Hippocampal formation (tissue), 2 donors: ENCODE measurements at regions not wholly inside any gene's neighbourhood (a gene's known extent, or its start where the extent isn't known, plus 50 kb on each side); places are given as distances from the start of the nearest gene placed in this dataset.
"Not testable (repeated sequence)": the region's sequence is repeated elsewhere in the genome, so short reads cannot be mapped to it uniquely, and the experiment has no call there.

Experiments
- DNase-seq, 2 donors: peaks; one replicate each; lab custom pipeline; 2025; lab: John Stamatoyannopoulos, UW

DNA sequence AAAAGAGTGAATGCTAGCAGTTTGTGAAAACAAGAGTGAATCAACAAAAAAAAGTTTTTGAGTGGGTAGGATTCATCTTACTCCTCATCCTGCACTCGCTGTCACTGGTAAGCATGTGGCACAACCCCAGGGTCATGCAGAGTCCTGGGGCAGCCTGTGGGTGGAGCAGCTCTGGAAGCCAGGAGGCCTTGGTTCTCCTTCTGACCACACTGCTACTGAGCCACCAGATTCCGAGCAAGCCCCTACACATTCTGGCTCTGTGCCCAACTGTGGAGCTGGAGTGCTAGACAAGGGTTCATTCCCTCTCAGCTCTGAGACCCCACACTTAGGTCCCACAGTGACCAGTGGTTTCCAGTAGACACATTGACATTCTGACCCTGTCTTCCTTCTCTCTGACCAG, 670.6 kb downstream of the BCL11A start:
- DNase-seq, result no peak

DNA sequence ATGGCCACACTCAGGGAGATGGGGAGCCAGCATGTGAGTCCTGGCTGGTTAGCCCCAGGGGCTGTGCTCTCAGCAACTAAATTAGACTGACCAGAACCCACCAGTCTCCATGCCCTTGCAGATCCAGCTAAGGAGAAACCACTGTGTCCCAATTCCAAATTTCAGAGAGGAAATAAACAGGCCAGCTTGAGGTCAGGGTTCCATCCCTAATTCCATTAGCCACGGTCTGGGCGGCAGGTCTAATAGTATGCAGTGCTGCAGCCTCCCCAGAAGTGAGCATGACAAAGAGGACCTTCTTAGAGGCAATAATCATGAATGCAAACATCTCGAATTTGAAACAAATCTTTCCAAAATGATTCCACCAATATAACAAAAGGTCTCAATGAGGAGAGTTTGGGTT, 671.2 kb downstream of the BCL11A start:
- DNase-seq, result no peak

DNA sequence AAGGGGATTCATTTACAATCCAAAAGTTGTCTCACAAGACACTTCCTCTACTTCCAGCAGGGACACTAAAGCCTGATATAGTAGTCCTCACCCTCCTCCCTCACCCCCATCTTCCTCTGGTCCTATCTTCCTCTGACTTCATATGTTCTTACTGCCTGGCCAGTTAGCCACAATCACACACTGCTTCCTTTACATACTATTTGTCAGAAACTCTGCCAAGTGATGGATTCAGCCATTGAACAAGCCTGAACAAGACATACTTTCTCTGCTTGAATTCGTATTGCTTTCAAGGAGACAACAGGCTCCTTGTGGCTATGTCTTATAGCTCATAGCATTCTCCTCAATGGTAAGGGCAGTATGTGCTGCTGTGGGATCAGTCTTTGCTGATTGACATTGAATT, 672.2 kb downstream of the BCL11A start:
- DNase-seq, result no peak

DNA sequence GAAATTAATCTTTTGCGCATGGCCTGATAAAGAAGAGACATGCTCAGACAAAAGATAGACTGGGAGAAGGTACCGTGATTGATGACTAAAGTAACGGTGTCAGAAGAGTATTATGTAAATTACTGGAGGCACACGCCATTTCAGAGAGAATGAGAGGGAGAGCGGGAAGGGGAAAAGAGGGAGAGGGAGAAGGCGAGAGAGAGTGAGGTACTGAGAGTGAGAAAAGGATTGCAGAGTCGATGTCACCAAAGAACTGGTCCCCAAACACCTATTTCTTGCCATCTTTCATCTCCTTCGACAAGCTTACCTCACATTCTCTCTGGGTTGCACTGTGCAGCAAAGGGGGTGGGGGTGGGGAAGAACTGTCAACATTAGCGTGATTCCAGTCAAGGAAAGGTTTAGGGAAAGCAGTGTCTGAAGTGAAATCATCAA, 673.7 kb downstream of the BCL11A start:
- no peak for DNase-seq

DNA sequence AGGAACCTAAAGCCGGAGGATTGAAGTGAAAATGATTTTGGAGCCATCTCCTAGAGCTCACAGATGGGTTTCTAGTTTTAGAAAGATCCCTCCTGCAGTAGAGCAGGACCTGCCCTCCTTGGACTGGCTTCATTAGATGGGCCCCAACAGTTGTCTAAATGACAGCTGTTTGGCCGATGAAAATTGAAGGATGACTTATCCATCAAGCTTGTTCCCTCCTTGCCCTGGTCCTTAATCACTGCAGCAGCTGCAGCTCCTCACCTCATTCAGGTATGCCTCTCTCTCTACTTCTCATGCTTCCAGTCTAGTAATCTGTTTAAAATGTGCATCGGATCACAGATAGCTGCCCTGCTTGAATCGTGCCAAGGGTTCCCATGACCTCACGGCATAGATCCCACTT, 677.6 kb downstream of the BCL11A start:
- no peak for DNase-seq

DNA sequence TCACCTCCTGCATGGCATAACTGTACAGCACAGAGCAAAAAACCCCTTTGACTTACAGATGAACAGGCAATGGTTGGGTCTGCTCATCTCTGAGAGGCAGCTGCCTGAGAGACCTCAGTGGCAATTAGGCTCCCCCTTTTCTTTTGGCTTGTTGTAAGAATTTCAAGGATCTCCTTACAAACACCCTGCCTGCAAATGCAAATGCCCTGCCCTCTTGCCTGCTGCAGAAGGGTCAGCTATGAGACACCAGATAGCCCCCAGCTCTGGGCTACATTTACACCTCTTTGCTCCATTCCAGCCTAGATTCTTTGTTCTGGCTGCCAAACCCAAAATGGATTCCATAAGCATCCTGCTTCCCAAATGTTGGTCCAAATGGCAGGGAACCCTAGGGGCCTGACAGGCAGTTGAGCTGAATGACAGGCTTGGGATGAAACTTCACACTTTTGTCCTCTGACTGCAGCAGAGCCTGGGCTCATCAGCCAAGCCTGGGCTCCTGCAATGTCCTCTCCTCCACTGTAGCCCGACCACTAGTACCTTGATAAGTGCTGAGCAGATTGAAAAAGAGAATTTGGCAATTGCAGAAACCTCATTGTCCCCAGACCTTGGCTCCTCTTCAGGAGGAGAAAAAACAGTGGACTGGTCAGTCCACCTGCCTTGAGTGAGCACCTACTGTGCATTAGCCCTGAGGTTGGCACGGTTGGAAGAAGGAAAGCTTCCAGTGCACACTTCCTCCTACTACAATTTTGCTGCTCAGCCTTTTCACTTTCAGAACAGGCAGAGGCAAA, 678.3 kb downstream of the BCL11A start:
- DNase-seq, result no peak

DNA sequence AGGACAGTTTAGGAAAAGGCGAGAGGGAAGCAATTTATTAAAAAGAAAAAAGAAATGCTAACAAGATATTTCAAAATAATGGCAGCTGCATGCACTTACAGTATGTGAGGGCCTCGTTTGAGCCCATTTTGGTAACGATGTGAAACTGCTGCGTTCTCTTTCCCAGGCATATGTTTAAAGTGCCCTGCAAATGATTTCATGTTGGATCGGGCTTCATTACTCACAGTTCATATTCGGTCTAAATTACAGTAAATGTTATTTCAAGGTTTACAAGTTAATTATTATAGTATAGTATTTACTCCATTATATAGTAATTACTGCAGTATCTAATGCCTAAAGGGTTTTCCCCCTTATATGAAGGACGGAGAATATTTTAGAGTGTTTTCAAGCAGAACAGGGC, 679.1 kb downstream of the BCL11A start:
- no peak for DNase-seq

DNA sequence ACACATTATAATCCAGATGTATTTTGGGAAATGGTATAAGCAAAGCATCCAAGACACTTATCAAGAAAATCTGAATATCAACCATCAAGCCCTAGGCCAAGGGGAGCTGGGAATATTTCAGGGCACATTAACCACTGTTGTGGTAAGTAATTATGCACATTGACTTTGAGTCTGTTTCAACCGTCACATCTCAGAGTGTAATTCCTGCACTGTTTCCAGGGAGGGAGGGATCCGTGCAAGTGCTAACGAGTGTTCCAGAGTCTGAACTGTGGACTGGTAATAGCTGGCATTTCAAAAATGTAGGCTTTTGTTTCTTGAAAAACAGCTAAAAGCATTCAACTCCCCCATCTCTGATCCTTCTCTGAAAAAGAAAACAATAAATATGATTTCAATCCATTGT, 681.6 kb downstream of the BCL11A start:
- no peak for DNase-seq

DNA sequence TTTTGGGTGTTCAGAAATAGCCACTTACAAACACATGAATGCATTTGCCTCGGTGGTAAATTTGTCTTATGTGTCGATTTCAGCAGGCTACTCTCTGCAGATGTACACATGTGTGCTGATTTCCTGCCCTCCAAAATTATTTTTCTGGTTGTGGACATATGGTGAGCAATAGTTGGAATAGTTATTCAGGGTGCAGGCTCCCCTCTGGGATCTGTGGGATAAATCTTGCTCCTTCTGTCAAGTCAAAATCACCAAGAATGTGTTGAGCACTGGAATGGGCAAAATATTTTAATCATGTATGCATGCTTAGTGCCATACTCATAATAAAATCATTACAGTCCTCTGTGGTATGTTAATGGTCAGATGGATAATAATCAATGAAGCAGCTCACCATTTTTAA, 684.5 kb downstream of the BCL11A start:
- no peak for DNase-seq

DNA sequence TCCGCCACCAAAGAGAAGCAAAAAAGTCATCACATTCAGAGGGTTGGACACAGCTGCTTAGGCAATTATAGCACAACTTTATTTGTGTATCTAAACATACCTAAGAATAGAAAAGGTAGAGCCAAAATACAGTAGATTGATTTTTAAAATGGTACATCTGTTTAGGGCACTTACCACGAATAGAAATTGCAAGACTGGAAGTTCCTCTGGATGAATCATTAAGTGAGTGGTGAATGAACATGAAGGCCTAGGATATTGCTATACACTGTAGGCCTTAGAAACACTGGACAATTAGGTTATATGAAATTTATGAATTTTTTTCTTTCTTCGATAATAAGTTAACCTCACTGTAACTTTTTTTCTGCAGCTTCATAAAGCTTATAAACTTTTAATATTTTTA, 687.0 kb downstream of the BCL11A start:
- no peak for DNase-seq

DNA sequence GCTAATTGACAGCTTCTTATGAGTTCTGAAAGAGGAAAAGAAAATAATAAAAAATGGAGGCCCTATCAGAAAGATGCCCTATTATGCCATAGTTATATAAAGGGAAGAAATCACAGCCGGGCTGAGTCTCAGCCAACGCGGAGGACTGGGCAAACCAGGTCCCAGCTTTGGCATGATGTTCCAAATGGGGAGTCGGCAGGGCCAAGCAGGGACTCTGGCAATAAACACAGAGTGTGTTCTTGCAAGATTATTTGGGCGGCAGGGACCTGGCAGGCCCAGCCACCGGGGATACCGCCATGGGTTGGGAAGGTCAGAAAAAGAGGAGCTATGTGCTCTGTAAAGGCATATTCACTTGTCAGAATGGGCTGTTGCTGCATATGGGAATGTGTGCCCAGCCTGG, 694.9 kb downstream of the BCL11A start:
- DNase-seq, result no peak

DNA sequence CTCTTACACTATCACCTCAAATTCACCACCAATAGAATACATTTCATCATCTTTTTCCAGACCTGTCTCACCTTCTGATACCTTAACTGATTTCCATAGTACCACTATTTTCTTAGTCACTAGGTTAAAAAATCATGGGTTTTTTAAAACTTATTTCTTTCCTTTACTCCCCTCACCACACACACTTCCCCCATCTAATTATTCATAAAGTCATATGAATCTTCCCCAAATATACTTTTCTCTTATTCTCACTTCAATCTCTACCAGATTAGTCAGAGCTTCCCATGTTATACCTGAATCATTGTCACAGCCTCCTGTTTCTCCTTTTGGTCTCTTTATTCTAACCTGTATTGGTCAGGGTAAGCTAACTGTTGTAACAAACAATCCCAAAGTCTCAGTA, 696.3 kb downstream of the BCL11A start:
- no peak for DNase-seq

DNA sequence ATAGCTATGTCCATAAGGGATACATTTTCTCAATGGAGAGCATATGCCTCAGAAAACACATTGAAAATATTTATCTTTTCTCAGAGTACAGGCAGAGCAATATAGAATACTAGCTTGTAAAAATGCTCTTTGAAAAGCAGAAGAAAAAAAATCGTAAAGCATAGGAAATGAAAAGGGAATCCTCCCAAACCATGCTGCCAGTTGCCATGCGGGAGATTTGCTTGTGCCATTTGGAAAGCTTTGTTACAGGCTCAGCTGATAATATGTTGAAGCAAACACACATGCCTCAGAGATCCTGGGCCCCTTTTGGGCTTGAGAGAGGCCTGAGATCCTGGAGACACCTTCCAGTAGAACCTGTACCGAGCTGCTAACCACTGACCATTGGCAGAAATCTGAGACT, 697.1 kb downstream of the BCL11A start:
- no peak for DNase-seq

DNA sequence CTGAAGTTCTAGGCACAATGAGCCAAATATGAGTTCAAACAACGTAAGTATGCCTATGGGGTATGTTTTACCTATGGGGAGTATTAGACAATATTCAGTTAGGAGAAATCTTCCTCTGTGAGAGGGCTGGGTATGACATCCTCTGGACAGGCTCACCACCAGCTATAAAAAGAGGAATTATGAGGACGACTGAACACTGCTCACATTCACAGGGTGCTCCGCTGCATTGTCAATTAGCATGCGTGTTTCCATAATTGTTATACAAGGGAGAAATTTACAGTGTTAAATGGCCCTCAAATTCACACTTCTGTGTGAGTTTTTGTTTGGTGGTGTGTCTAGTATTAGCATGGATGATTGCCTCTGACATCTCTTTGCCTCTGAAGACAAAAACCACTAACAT, 700.4 kb downstream of the BCL11A start:
- no peak for DNase-seq

DNA sequence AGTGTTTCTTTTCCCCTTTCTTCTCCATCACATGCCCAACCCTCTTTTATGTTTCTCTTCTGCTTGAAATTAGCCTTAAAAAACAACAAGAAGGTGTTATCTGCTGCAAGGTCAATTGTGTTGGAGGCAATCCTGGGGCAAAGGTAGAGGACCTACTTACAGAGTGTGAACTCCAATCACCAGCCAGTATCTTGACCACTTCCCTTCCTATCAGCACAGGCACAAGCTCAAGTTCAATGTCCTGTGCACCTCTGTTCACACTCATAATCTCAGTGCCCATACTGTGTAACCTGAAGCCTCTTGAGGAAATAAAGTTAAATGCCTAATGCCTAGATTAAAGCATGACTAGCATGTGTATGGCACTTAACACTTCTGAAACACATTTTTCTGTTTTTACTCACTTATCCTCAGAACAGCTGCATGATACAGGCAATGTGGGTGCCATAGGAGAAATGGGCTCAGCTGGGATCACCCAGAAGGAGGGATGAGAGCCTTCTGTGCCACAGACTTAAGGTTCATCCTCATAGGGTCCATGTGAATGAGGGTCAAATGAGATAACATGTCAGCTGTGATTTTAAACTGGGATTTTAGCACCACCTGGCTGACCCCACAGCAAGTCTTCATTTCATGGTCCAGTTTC, 701.5 kb downstream of the BCL11A start:
- no peak for DNase-seq

DNA sequence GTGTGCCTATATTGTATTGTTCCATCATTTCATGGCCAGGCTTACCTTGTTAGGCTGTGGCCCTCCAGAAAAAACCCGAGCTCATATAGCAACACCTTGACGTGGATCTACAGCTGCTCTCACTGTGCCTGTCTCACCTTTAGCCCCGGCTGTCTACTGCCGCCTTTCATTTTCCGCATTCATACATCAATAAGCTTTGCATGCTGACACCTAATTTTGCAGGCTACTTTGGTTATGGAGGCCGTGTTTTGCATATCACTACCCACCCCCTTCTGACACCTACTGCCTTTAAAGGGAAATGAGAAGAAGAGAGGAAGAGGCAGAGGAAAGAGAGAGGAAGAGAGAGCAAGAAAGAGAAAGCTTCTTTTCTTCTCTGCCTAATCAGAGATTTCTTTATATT, 702.9 kb downstream of the BCL11A start:
- no peak for DNase-seq

DNA sequence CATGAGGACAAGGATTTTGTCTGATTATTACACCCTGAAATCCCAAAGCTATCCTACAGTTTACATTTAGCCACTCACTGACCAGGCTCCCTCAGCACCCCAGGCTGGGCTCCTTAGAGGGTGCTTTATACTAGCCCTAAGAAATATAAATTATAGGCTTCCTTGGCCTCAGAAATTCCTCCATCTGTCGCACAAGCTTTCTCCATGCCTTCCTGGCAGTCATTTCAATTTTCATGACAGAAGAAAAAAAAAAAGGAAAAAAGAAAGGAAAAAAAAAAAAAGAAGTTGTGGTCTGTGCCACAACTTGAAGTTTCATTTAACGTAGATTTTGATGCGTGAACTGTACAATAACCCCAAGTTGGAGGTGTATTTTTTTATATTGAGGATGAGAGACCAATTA, 719.5 kb downstream of the BCL11A start:
- DNase-seq, result no peak

DNA sequence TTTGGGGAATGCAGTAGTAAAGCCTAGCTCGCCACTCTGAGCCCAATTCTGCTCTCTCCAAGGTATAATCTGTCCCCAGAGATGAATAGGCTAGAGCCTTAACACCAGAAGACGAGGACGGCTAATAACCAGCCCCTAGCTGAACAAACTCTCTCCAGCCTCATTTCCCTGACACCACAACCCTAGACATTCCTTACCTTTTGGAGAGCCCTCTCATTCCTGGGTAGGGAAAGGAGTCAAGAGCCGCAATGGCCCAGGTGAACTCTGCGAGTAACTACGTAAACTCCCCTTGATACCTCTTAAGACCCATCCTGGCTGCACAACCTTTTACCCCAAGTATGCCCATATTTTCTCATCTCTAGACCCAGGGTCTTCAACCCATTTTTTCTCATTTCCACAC, 722.9 kb downstream of the BCL11A start:
- no peak for DNase-seq

DNA sequence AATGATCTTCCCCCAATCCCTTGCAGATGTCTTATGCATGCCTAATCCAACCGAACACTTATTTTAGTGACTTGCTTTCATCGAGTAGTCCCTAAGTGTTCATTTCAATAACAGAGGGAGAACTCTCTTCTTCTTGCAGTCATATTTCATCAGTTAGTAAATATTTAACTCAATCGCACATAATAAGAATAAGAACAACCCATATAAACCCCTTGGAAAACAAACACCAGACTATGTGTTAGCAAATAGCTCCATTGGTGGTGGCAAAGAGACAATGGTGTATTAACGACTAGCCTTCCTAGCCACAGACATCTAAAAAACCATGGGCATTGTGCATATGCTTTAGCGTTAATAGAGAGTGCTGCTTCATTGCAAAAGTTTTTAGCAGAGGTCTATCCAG, 725.8 kb downstream of the BCL11A start:
- DNase-seq, result no peak

DNA sequence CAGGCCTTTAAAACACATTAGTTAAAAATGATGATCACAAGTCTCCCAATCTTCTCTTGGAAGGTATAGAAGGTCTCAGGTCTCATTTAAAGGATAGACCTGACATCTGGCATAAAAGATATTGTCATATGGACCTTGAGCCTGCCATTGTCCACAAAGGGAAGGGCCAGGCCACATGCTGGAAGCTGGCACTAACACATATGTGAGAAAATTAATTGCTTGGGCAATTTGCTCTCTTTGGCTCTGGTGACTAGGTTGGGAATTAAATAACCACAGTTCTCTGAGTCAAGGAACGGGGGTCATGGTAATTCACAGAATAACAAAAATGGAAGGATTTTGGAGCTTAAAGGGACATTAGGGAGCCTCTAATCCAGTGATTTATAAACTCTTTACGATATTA, 727.3 kb downstream of the BCL11A start:
- DNase-seq, result no peak

DNA sequence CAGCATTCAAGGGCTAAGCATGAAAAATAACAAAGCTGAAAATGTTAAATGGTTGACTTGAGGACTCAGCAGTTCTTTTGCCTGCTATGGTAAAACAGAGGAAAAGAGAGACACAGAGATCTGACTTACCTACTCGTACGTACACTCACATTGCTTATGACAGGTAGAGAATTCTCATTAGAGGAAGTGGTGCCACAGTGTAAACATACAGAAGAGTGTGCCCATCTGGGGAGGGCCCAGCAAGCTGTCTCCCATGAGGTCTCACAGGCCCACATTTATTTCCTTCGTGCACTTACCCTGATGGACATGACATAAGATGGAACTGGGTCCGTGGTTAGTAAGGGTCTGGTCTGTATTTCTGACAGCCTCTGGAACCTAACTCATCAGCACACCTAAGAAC, 729.1 kb downstream of the BCL11A start:
- DNase-seq, result no peak

DNA sequence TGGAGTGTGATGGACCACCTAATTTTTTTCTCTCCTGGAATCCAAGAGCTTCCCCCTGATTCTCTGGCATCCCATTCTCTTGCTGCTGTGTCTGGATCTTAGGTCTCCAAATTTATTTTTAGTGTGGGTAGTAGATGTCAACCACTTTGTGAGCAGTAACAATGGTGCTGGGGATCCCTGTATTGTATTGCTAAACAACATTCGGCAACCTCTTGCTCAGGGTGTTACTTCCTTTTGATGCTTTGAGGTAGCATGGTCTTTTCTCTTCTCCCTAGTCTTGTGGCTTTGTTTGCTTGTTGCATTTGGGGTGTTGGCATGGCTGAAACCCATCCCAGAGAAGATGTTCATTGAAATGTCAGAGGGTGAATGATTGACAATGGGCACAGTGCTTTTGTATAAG, 737.4 kb downstream of the BCL11A start:
- no peak for DNase-seq

DNA sequence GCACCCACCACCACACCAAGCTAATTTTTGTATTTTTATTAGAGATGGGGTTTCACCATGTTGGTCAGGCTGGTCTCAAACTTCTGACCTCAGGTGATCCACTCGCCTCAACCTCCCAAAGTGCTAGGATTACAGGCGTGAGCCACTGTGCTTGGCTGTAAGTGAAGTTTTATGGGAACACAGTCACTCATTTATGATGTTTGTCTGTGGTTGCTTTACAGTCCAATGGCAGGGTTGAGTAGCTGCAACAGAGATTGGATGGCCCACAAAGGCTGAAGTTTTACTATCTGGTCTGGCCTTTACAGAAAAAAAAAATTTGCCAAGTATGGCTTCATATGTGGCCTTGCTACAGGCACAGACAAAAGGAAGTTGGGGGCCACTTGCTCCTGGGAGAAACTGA, 743.2 kb downstream of the BCL11A start:
- DNase-seq, result not testable (repeated sequence)

DNA sequence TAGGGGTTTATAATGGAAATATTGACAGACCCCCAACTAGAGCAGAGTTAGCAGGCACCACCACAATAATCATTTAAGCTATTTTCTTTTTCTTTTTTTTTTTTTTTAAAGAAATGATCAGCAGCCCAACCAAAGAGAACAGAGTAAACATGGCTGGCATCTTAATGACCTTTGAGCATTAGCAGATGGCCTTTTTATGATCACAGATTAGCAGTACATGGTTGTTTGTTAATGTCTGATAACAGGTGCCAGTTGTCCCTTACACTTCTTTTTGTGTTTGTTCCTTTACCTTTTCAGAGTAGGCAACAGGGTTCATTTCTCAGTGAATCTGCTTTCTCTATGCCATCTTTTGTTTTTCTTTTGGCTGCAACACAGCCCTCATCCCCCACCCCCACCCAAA, 747.0 kb downstream of the BCL11A start:
- no peak for DNase-seq
